ENCODE measurements at regions not wholly inside any gene's neighbourhood (a gene's known extent, or its start where the extent isn't known, plus 50 kb on each side); places are given as distances from the start of the nearest gene placed in this dataset.

DNA sequence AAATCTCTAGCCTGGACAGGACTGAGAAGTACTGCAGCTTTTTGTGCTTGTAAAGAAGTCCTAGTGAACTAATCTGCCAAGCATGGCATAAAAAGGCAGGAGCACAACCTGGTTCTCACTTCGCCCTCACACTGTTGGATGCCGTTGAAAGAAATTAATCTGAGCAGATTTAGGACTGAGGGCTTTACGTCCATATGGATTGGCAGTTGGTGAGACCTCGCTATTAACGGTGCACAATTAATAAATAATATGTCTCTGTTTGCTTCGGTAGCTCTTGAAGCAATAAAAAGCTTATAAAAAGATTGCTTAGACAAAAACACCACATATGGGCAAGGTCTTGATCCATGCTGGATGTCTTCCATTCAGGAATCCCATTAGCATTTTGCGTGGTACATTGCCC lies 185.6 kb upstream of the EPHA7 start:
- no peak for TF ChIP-seq ZNF274 (IDR thresholded peaks at IDR 0.05; ENCODE audit: low read depth, low read length)
- no peak for TF ChIP-seq SUZ12 (IDR thresholded peaks at IDR 0.05; ENCODE audit: extremely low read depth, insufficient read depth, insufficient read length)

Measured in NT2/D1 (cell line).